T-helper 1 cell (primary cell): ENCODE measurements at regions not wholly inside any gene's neighbourhood (a gene's known extent, or its start where the extent isn't known, plus 50 kb on each side); places are given as distances from the start of the nearest gene placed in this dataset.

Source experiments
- DNase-seq, 5 donors: peaks; one replicate each; pipeline ENCODE4 v3.0.0-alpha.2; 2012 to 2020

- DNase-seq = no peak
Measured at GRCh38 chr5:77157732-77158532, 52.5 kb upstream of the PDE8B start.

DNA sequence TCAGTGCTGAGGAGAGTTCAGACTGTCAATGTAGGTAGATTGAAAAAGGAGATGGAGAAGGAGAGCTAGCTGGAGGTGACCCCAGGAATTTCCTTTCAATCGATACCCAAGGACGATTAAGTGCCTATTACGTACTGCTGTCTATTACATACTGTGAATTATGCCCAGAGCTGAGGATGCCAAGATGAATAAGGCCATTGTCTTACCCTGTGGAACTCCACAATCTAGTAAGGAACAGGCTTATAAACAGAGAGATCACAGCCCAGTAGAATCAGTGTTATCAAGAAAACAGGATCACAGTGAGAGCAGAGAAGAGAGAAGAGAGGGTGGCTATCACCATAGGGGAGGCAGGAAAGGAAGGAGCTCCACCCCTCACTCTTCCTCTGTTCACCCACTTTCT, 54.1 kb upstream of the PDE8B start:
- DNase-seq = no peak

- DNase-seq = peak in 3 of 5 donors; percentile 6 to 63 (median 23)
Measured at GRCh38 chr5:77155179-77155785, 55.2 kb upstream of the PDE8B start.

DNA sequence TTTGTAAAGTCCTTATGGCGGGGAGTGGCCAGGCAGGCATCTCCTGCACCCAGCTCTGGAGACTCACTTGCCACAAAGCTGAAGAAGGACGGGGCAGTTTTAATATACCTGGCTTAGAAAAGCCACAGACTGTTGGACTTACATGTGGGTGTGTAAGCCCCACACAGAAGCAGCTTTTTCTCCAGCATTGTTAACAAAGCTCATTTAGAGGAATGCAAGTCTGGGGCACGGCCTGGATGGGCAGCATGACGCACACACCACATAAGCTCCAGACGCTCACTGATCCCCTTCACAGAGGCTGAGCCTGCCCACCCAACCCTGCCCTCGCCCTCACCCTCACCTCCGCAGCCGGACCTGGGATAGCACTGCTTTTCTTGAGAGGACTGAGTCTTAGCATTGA, 58.0 kb upstream of the PDE8B start:
- no peak for DNase-seq

GRCh38 chr5:77151501-77151900, 59.0 kb upstream of the PDE8B start:
- DNase-seq = no peak

DNA sequence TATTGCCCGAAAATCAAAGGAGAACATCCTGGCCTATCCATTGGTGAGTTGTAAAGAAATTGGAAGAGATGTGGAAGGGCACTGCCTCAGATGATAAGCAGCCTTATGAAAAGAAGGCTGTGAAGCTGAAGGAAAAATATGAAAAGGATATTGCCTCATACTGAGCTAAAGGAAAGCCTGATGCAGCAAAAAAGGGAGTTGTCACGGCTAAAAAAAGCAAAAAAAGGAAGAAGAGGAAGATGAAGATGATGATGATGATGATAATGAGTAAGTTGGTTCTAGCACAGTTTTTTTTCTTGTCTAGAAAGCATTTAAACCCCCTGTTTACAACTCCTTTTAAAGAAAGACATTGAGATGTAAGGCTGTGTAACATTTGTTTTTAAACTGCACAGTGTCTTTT, 59.8 kb upstream of the ZBED3 start:
- no peak for DNase-seq

GRCh38 chr5:77145666-77146065, 58.6 kb upstream of the ZBED3 start:
- DNase-seq = peak in 1 of 5 donors; percentile 2

GRCh38 chr5:77144837-77145139, 57.7 kb upstream of the ZBED3 start:
- DNase-seq = no peak

DNA sequence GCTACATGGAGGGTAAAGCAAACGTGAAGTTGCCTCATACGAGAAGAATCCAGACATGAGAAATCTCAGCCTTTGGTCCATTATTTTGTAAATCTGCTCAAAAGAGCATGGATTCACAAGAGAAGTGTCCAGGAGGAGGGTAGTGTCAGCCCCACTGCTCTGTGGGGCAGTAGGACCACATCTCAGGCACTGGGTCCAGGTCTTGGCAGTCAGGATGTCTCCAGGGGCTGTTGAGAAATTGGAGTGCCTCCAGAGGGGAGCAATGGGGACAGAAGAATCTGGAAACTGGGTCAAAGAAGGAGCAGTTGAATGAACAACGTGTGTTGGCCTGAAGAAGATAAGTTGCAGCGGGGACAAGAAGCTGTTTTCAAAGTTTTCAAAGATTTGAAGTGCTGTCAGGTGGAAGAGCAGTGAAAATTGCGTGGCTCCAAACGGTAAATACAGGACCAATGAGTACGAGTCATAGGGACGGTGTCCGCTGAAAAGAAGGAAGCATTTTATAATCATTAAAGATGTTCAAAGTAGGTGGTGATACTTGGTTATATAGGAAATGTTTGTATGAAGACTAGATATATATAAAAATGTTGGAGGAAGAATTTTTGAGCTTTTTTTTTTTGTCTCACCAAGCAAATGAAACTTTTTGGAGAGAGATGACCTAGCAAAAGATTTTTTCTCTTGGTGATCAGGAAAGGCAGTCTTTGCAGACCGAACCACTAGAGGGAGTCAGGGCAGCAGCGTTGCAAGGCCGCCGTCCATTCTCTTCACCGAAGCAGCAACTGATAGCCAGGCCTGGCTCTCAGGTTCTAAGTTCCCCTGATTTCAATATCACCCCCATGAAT, 57.1 kb upstream of the ZBED3 start:
- peak in 4 of 5 donors; percentile 24 to 60 (median 36) for DNase-seq

DNA sequence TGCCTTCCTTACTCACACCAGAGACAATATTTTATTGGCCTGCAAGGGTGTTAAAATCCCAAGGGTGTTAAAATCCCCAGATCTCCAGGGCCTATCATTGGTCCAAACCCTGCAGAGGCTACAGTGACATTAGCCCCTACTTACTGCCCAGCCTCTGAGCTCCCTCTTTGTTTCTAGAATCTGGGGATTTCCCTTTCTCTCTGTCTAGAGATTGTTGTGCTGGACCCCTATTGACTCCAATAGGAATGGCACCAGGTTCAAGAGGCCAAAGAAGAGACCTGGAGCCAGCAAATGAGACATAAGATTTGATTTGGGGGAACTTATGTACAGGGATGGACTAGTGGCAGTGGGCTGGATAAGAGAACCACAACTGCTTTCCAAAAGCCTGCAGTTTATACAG, 53.3 kb upstream of the ZBED3 start:
- no peak for DNase-seq

- no peak for DNase-seq
Measured at GRCh38 chr5:77139001-77139400, 51.9 kb upstream of the ZBED3 start.
